Calu3 (cell line): ENCODE measurements at regions not wholly inside any gene's neighbourhood (a gene's known extent, or its start where the extent isn't known, plus 50 kb on each side); places are given as distances from the start of the nearest gene placed in this dataset.

Source experiments
- BruUV-seq: library from RNA; stranded (reverse); fragments of 400-500 nt; replicated peaks from 2 replicates; lab custom pipeline; 2021; lab: Mats Ljungman, UMichigan
- CTCF ChIA-PET: fragments of 300-600 bp; sonication (Branson Sonifier 250); formaldehyde crosslinking; loops from one replicate; lab custom pipeline; 2022; ENCODE audit warnings: antibody characterized with exemption; lab: Charles Lee
- DNase-seq: peaks from one replicate; pipeline ENCODE4 v3.0.0; 2022
- H3K27ac Mint-ChIP-seq: one replicate; pipeline ENCODE4 v1.8.0; 2022; ENCODE audit warnings: mixed read lengths; ENCODE audit not compliant: unreplicated experiment
- H3K27me3 Mint-ChIP-seq: one replicate; pipeline ENCODE4 v1.8.0; 2022; ENCODE audit warnings: mixed read lengths; ENCODE audit not compliant: unreplicated experiment
- H3K36me3 Mint-ChIP-seq: one replicate; pipeline ENCODE4 v1.8.0; 2022; ENCODE audit warnings: mild to moderate bottlenecking, moderate library complexity, mixed read lengths; ENCODE audit not compliant: insufficient read depth, unreplicated experiment
- H3K4me1 Mint-ChIP-seq: one replicate; pipeline ENCODE4 v1.8.0; 2022; ENCODE audit warnings: mild to moderate bottlenecking, low read depth, mixed read lengths; ENCODE audit not compliant: unreplicated experiment
- H3K4me3 Mint-ChIP-seq: one replicate; pipeline ENCODE4 v1.8.0; 2022; ENCODE audit warnings: mild to moderate bottlenecking, low read depth, moderate library complexity, mixed read lengths; ENCODE audit not compliant: unreplicated experiment
- H3K9me3 Mint-ChIP-seq: one replicate; pipeline ENCODE4 v1.8.0; 2022; ENCODE audit warnings: low read depth, mixed read lengths; ENCODE audit not compliant: unreplicated experiment
- CTCF ChIP-seq: fragments of 200-600 bp; IDR thresholded peaks from one replicate; pipeline ENCODE4 v1.8.0; 2022; ENCODE audit warnings: antibody characterized with exemption; ENCODE audit not compliant: unreplicated experiment
- intact Hi-C: fragments of 100-400 bp; cut with micrococcal nuclease; formaldehyde crosslinking; loops from one replicate; pipeline ENCODE4 v1.10.0; 2022; ENCODE audit not compliant: unreplicated experiment

- no TSS peak for BruUV-seq
- no peaks in the 10 kb centered on the region for H3K36me3 Mint-ChIP-seq
- CTCF ChIA-PET = no interaction called here
- intact Hi-C loops = no loop called here
- no peak overlapping the region for H3K4me3 Mint-ChIP-seq
- H3K27me3 Mint-ChIP-seq = peaks cover 97% of the 10 kb centered on the region
- TF ChIP-seq CTCF = no peak
- H3K9me3 Mint-ChIP-seq = no peaks in the 10 kb centered on the region
- H3K4me1 Mint-ChIP-seq = no peaks in the 10 kb centered on the region
- no peak for DNase-seq
- no peak overlapping the region for H3K27ac Mint-ChIP-seq
Observed at GRCh38 chr14:104368751-104369100, 210.8 kb upstream of the C14orf180 start.

- BruUV-seq = no TSS peak
- H3K27me3 Mint-ChIP-seq = peaks cover 97% of the 10 kb centered on the region
- CTCF ChIA-PET = no interaction called here
- H3K4me1 Mint-ChIP-seq = no peaks in the 10 kb centered on the region
- no peak overlapping the region for H3K27ac Mint-ChIP-seq
- intact Hi-C loops = no loop called here
- no peak overlapping the region for H3K4me3 Mint-ChIP-seq
- DNase-seq = no peak
- TF ChIP-seq CTCF = no peak
- no peaks in the 10 kb centered on the region for H3K9me3 Mint-ChIP-seq
- H3K36me3 Mint-ChIP-seq = no peaks in the 10 kb centered on the region
Observed at GRCh38 chr14:104369208-104369607, 210.4 kb upstream of the C14orf180 start.

- peaks cover 97% of the 10 kb centered on the region for H3K27me3 Mint-ChIP-seq
- no peak overlapping the region for H3K27ac Mint-ChIP-seq
- TF ChIP-seq CTCF = no peak
- intact Hi-C loops = no loop called here
- H3K4me3 Mint-ChIP-seq = no peak overlapping the region
- CTCF ChIA-PET = interaction anchor here (0.8 to 1.0 kb wide), 2 partner anchors 180 to 194 kb away, joined by 3 read pairs; no protein-coding TSS in a partner anchor
- H3K4me1 Mint-ChIP-seq = no peaks in the 10 kb centered on the region
- no TSS peak for BruUV-seq
- H3K9me3 Mint-ChIP-seq = no peaks in the 10 kb centered on the region
- DNase-seq = peak; percentile 26
- no peaks in the 10 kb centered on the region for H3K36me3 Mint-ChIP-seq
Observed at GRCh38 chr14:104370256-104370870, 209.2 kb upstream of the C14orf180 start.

- no TSS peak for BruUV-seq
- CTCF ChIA-PET = no interaction called here
- intact Hi-C loops = no loop called here
- TF ChIP-seq CTCF = no peak
- H3K27ac Mint-ChIP-seq = no peak overlapping the region
- H3K4me3 Mint-ChIP-seq = no peak overlapping the region
- H3K36me3 Mint-ChIP-seq = no peaks in the 10 kb centered on the region
- no peaks in the 10 kb centered on the region for H3K4me1 Mint-ChIP-seq
- H3K9me3 Mint-ChIP-seq = no peaks in the 10 kb centered on the region
- H3K27me3 Mint-ChIP-seq = peaks cover 97% of the 10 kb centered on the region
- no peak for DNase-seq
Observed at GRCh38 chr14:104371031-104371430, 208.5 kb upstream of the C14orf180 start.
